ENCODE measurements at regions not wholly inside any gene's neighbourhood (a gene's known extent, or its start where the extent isn't known, plus 50 kb on each side); places are given as distances from the start of the nearest gene placed in this dataset.
"Not testable (repeated sequence)": the region's sequence is repeated elsewhere in the genome, so short reads cannot be mapped to it uniquely, and the experiment has no call there.

GRCh38 chr10:8600192-8600591 is 545.7 kb downstream of the GATA3 start:
- no peak for DNase-seq (ENCODE audit: low read depth in 2 of 2)

- no peak for DNase-seq (ENCODE audit: low read depth in 2 of 2)
Measured at GRCh38 chr10:8602821-8603220, 548.3 kb downstream of the GATA3 start.

- no peak for DNase-seq (ENCODE audit: low read depth in 2 of 2)
Measured at GRCh38 chr10:8614054-8614565, 559.6 kb downstream of the GATA3 start.

GRCh38 chr10:8615118-8615517 is 560.6 kb downstream of the GATA3 start:
- no peak for DNase-seq (ENCODE audit: low read depth in 2 of 2)

- no peak for DNase-seq (ENCODE audit: low read depth in 2 of 2)
Measured at GRCh38 chr10:8616166-8616565, 561.7 kb downstream of the GATA3 start.

- DNase-seq (ENCODE audit: low read depth in 2 of 2) = no peak
Measured at GRCh38 chr10:8617792-8618191, 563.3 kb downstream of the GATA3 start.

- DNase-seq (ENCODE audit: low read depth in 2 of 2) = no peak
Measured at GRCh38 chr10:8618834-8619233, 564.3 kb downstream of the GATA3 start.

GRCh38 chr10:8628351-8628750 is 573.9 kb downstream of the GATA3 start:
- DNase-seq (ENCODE audit: low read depth in 2 of 2) = no peak

GRCh38 chr10:8633909-8634308 is 579.4 kb downstream of the GATA3 start:
- DNase-seq (ENCODE audit: low read depth in 2 of 2) = no peak

GRCh38 chr10:8636371-8636770 is 581.9 kb downstream of the GATA3 start:
- no peak for DNase-seq (ENCODE audit: low read depth in 2 of 2)

- no peak for DNase-seq (ENCODE audit: low read depth in 2 of 2)
Measured at GRCh38 chr10:8637640-8638039, 583.2 kb downstream of the GATA3 start.

GRCh38 chr10:8638088-8638672 is 583.7 kb downstream of the GATA3 start:
- DNase-seq (ENCODE audit: low read depth in 2 of 2) = no peak

GRCh38 chr10:8639486-8640185 is 585.1 kb downstream of the GATA3 start:
- no peak for DNase-seq (ENCODE audit: low read depth in 2 of 2)

GRCh38 chr10:8640301-8640700 is 585.8 kb downstream of the GATA3 start:
- DNase-seq (ENCODE audit: low read depth in 2 of 2) = no peak

- DNase-seq (ENCODE audit: low read depth in 2 of 2) = no peak
Measured at GRCh38 chr10:8640878-8641277, 586.4 kb downstream of the GATA3 start.

GRCh38 chr10:8656261-8656660 is 601.8 kb downstream of the GATA3 start:
- DNase-seq (ENCODE audit: low read depth in 2 of 2) = no peak

GRCh38 chr10:8659982-8660381 is 605.5 kb downstream of the GATA3 start:
- no peak for DNase-seq (ENCODE audit: low read depth in 2 of 2)

- DNase-seq (ENCODE audit: low read depth in 2 of 2) = no peak
Measured at GRCh38 chr10:8661886-8662285, 607.4 kb downstream of the GATA3 start.

- no peak for DNase-seq (ENCODE audit: low read depth in 2 of 2)
Measured at GRCh38 chr10:8663131-8663530, 608.6 kb downstream of the GATA3 start.

- no peak for DNase-seq (ENCODE audit: low read depth in 2 of 2)
Measured at GRCh38 chr10:8665322-8665721, 610.8 kb downstream of the GATA3 start.

GRCh38 chr10:8670461-8670860 is 616.0 kb downstream of the GATA3 start:
- no peak for DNase-seq (ENCODE audit: low read depth in 2 of 2)

- no peak for DNase-seq (ENCODE audit: low read depth in 2 of 2)
Measured at GRCh38 chr10:8674230-8674629, 619.7 kb downstream of the GATA3 start.

GRCh38 chr10:8677642-8678041 is 623.2 kb downstream of the GATA3 start:
- DNase-seq (ENCODE audit: low read depth in 2 of 2) = no peak

- not testable (repeated sequence) for DNase-seq (ENCODE audit: low read depth in 2 of 2)
Measured at GRCh38 chr10:8684916-8685315, 630.4 kb downstream of the GATA3 start.
